GM21528 (cell line): ENCODE measurements at regions not wholly inside any gene's neighbourhood (a gene's known extent, or its start where the extent isn't known, plus 50 kb on each side); places are given as distances from the start of the nearest gene placed in this dataset.

Experiments
- ATAC-seq: cut with Tn5 transposase; IDR thresholded peaks from one replicate; pipeline ENCODE4 v1.9.1; 2021; ENCODE audit warnings: mild to moderate bottlenecking, moderate library complexity; ENCODE audit not compliant: unreplicated experiment, low FRiP score

DNA sequence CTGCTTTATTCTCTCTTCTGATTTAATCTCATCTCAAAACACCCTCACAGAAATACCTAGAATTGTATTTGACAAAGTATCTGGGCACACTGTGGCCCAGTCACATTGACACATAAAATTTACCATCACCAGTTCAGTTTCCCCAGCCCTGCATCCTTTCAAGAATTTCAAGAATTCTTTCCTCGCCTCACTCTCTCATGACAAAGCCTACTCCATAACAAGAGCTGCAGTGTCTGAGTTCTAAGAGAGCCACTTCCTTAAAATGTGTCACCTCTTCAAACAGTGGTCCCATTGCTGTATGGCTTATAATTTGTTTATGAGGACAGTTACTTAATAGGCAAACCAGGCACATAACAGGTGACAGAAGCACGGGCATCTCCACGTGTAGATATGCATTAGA lies 90.9 kb upstream of the STK39 start:
- ATAC-seq: no peak

DNA sequence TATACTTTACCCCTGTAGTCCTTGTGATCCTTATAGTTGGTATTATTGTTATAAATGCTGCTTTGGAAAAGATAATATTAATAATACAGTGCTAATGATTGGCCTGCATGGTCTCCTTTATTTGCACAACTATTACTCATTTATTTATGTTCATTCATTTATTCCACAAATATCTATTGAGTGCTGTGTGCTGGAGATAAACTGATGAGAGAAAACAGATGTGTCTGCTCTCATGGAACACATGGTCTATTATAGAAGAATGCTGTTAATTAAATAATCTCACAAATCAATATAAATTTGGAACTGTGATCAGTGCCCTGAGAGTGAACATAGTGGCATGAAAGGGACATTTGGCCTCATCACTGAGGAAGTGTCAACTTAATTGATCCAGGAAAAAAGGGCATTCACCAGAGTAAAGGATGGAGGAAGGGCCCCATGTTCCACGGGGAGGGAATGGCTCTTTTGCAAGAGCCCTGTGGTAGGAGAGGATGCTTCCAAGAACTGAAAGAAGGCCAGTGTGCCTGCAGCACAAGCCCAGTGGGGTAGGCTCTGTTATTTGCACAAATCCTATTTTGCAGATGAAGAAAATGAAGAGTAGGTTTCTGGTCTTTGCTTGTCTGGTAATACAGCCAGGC lies 91.5 kb upstream of the STK39 start:
- no peak for ATAC-seq

GRCh38 chr2:168340931-168341330 lies 93.5 kb upstream of the STK39 start:
- no peak for ATAC-seq

DNA sequence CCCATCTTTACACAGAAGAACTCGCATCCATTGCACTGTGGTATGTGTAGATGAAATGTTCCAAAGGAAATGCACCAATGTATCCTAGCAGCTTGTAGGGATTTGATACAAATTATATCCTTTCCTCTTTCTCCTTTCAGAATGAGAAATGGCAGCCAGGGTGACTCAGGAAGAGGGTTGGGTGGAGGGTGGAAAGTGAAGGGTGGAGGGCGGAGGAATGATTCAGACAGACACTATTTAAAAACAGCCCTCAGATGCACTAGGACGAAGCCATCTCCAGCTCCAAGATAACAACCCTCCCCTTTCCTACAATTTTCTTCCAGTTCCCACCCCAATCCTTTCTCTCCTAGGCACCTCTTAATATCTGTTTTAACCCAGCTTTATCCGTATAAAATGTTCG lies 96.2 kb upstream of the STK39 start:
- ATAC-seq: no peak

DNA sequence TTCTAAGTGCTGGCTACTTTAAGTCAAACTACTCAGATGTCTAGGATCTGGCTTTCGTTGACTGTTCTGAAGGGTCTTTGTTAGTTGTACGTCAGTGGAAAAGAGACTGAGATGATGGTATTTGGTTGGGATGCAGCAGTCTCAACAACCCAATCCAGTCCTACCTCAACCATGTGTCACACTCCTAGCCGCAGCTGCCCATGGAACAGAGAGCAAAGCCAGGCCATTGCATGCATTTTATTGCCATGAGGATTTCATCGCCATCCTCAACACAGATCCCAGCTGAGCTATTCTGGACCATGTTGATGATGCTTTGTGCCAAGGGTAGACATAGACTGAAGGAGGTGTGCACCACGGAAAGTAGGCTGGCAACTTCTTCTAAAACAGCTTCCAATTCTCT lies 97.3 kb upstream of the STK39 start:
- no peak for ATAC-seq

- ATAC-seq: no peak
Measured at GRCh38 chr2:168345601-168346000, 98.2 kb upstream of the STK39 start.

- ATAC-seq: peak; percentile 78
Measured at GRCh38 chr2:168346725-168347477, 99.5 kb upstream of the STK39 start.

- no peak for ATAC-seq
Measured at GRCh38 chr2:168348076-168348475, 100.7 kb upstream of the STK39 start.

GRCh38 chr2:168350380-168350779 lies 103.0 kb upstream of the STK39 start:
- no peak for ATAC-seq

DNA sequence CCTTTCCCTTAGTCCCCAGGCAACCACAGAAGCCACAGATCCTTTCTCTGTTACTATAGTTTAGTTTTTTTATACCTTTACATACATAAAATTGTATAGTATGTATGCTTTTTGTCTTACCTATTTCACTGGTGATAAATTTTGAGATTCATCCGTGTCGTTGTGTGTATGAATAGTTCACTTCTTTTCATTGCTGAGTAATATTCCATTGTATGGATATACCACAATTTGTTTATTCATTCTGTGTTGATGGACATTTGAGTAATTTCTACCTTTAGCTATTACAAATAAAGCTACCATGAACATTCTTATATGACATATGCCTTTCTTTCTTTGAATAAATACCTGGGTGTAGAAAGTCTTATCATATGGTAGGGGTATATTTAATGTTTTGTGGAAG lies 102.8 kb upstream of the CERS6 start:
- no peak for ATAC-seq

DNA sequence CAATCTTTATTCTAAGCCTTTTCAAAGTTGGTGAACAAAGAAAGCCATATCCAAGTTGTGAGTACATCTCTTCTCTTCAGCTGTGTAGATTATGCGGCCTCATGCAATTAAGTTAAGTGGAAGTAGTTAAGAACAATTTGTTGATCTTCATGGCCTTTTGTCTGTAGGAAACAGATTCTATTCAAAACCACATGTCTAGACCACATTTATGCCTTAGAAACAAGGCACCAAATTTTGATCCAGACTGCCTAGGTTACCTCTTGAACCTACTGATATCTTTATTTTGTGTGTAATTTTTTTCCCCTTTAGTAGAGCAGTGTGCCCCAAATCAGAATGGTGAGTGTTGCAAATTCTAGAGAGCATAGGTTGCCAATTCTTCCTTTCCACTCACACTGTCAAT lies 101.6 kb upstream of the CERS6 start:
- ATAC-seq: no peak

- no peak for ATAC-seq
Measured at GRCh38 chr2:168355121-168355520, 101.0 kb upstream of the CERS6 start.

DNA sequence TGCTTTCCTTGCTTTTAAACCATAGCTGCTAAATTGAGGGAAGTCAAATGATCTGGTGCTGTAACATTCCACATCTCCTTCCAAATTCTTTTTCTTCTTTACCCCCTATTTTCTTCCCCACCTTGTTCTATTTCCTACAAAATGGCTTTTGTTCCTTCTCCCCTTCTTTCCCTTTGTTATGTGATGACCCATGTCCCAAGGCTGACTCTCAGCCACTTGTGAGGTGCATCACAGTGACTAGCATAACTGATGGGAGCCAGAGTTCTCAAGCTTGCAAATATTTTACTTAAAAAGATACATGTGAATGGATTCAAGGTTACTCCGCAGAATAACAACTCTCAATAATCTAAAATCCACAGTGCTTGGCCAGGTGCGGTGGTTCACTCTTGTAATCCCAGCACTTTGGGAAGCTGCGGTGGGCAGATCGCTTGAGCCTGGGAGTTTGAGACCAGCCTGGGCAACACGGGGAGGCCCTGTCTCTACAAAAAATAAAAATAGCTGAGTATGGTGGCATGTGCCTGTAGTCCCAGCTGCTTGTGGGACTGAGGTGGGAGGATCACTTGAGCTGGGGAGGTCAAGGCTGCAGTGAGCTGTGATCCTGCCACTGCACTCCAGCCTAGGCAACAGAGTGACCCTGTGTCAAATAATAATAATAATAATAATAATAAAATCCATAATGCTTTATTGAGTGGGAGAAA lies 100.1 kb upstream of the CERS6 start:
- ATAC-seq: no peak

DNA sequence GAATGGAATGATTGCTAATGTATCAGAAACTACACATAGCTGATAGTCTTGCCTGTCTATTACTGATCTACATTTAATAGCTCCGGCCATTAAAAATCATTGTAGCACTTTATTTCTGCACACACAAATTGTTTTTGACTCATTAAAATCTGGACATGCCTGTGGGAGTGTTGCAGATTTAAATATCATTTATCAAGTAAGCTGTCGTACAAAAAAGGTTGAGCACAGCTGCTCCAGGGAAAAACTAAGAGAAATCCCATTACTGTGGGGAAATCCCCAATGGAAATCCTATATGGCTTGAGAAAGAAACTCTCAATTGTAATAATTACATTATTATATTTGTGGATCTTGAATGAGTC lies 99.6 kb upstream of the CERS6 start:
- no peak for ATAC-seq

DNA sequence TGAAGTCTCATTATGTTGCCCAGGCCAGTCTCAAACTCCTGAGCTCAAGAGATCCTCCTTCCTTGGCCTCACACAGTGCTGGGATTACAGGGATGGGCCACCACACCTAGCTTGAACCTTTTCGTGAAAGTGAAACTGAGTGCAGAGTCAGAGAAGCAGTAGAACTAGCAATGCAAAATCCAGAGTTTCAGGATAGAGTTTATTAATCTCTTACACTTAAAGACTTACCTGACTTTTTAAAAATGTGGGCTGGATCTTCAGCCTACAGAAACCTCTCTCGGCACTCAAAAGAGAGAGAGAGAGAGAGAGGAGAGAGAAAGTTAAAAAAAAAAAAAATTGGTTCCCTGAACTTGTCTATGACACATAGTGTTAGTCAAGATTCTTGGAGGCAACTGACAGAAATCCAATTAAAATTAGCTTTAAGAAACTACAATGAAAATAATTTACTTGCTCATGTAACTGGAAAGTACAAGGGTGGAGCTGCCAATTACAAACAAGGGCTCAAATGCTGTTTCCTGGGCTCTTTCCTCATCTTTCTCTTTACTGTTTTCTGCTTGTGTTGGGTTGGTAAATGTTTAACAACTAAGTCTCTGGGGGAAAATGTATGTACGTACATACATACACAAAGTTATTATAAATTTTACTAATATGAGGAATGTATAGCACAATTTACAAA lies 98.1 kb upstream of the CERS6 start:
- no peak for ATAC-seq

DNA sequence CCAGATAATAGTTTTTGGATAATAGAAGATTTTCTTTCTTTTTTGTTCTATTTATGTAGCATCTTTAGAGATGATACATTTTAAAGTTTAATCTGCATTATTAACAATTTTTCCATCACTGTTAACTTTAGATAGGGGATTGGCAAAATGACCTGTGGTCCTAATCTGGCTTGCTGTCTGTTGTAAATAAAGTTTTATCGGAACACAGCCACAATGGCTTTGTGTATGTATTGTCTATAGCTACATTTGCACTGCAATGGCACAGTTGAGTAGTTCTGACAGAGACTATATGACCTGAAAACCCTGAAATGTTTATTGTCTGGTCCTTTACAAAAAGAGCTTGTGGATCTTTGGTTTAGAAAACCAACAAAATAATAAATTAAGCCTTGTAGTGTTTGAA lies 97.0 kb upstream of the CERS6 start:
- no peak for ATAC-seq

- no peak for ATAC-seq
Measured at GRCh38 chr2:168363347-168364092, 92.6 kb upstream of the CERS6 start.

GRCh38 chr2:168365094-168365621 lies 90.9 kb upstream of the CERS6 start:
- no peak for ATAC-seq

- ATAC-seq: no peak
Measured at GRCh38 chr2:168369031-168369430, 87.0 kb upstream of the CERS6 start.

- peak; percentile 89 for ATAC-seq
Measured at GRCh38 chr2:168371273-168372019, 84.6 kb upstream of the CERS6 start.
